T1000 (cell line): ENCODE measurements at regions not wholly inside any gene's neighbourhood (a gene's known extent, or its start where the extent isn't known, plus 50 kb on each side); places are given as distances from the start of the nearest gene placed in this dataset.
A peak's percentile ranks its signal among the peaks of the same experiment; 100 is the strongest.

ENCODE experiments used
- DNase-seq: peaks from one replicate; lab custom pipeline; 2025; ENCODE audit warnings: mixed read lengths; lab: John Stamatoyannopoulos, UW

- DNase-seq, result no peak
These were observed 49.9 kb downstream of the RIN2 start for GRCh38 chr20:19807946-19808330.

- DNase-seq, result no peak
These were observed 50.4 kb downstream of the RIN2 start for GRCh38 chr20:19808498-19808897.

- no peak for DNase-seq
These were observed 51.4 kb downstream of the RIN2 start for GRCh38 chr20:19809505-19809904.

- no peak for DNase-seq
These were observed 53.2 kb downstream of the RIN2 start for GRCh38 chr20:19811231-19811630.

GRCh38 chr20:19812056-19812455, 54.0 kb downstream of the RIN2 start:
- no peak for DNase-seq

GRCh38 chr20:19812696-19813095, 54.6 kb downstream of the RIN2 start:
- no peak for DNase-seq

GRCh38 chr20:19813846-19814640, 56.0 kb downstream of the RIN2 start:
- no peak for DNase-seq

- peak; percentile 76 for DNase-seq
These were observed 57.5 kb downstream of the RIN2 start for GRCh38 chr20:19815553-19815991.

- no peak for DNase-seq
These were observed 58.3 kb downstream of the RIN2 start for GRCh38 chr20:19816386-19816785.

GRCh38 chr20:19817017-19817416, 59.0 kb downstream of the RIN2 start:
- DNase-seq, result peak; percentile 8

- DNase-seq, result no peak
These were observed 61.1 kb downstream of the RIN2 start for GRCh38 chr20:19819149-19819548.

- DNase-seq, result no peak
These were observed 62.6 kb downstream of the RIN2 start for GRCh38 chr20:19820555-19821211.

GRCh38 chr20:19821606-19822005, 63.5 kb downstream of the RIN2 start:
- DNase-seq, result no peak

- no peak for DNase-seq
These were observed 65.2 kb downstream of the RIN2 start for GRCh38 chr20:19823216-19823615.

GRCh38 chr20:19823971-19824370, 65.9 kb downstream of the RIN2 start:
- DNase-seq, result no peak

- DNase-seq, result no peak
These were observed 66.8 kb downstream of the RIN2 start for GRCh38 chr20:19824861-19825260.

- no peak for DNase-seq
These were observed 68.3 kb downstream of the RIN2 start for GRCh38 chr20:19826179-19826914.

- no peak for DNase-seq
These were observed 69.8 kb downstream of the RIN2 start for GRCh38 chr20:19827818-19828217.

GRCh38 chr20:19828232-19828631, 70.2 kb downstream of the RIN2 start:
- peak; percentile 4 for DNase-seq

- DNase-seq, result no peak
These were observed 72.2 kb downstream of the RIN2 start for GRCh38 chr20:19830211-19830785.

- DNase-seq, result no peak
These were observed 74.8 kb downstream of the RIN2 start for GRCh38 chr20:19832875-19833274.

- no peak for DNase-seq
These were observed 75.3 kb downstream of the RIN2 start for GRCh38 chr20:19833395-19833794.
